ENCODE measurements at regions not wholly inside any gene's neighbourhood (a gene's known extent, or its start where the extent isn't known, plus 50 kb on each side); places are given as distances from the start of the nearest gene placed in this dataset.

- dilution Hi-C loops (cut with MboI; ENCODE audit: extremely low pct_ligation_motif_present, low sequenced_read_pairs): no loop called here
- peaks cover 16% of the 10 kb centered on the region for H3K4me1 ChIP-seq (ENCODE audit: control insufficient read depth, extremely low read depth, insufficient read depth, low read length)
- H3K4me2 ChIP-seq (ENCODE audit: control insufficient read depth, extremely low read depth, insufficient read depth, low read depth, low read length): no peak overlapping the region
- no peak overlapping the region for H2AFZ ChIP-seq (ENCODE audit: control insufficient read depth, low read length)
- H3K4me3 ChIP-seq (ENCODE audit: control insufficient read depth in 2 of 3, extremely low read depth in 1 of 3, insufficient read depth in 2 of 3, low read depth in 1 of 3, low read length in 3 of 3): no peak overlapping the region
- H3K9me1 ChIP-seq (ENCODE audit: control insufficient read depth, extremely low read depth, insufficient read depth, low read length): no peaks in the 10 kb centered on the region
- TF ChIP-seq CTCF (optimal IDR thresholded peaks at IDR 0.05 in 1 of 3, IDR thresholded peaks at IDR 0.05 in 1 of 3, conservative IDR thresholded peaks at IDR 0.05 in 1 of 3; ENCODE audit: extremely low read depth in 1 of 3, insufficient read depth in 2 of 3, low read length in 3 of 3): no peak
- no peak for TF ChIP-seq EZH2 (IDR thresholded peaks at IDR 0.05; ENCODE audit: low read length)
- no peaks in the 10 kb centered on the region for H3K9me3 ChIP-seq (ENCODE audit: control insufficient read depth, low read depth, low read length)
- FAIRE-seq (no peak), DNase-seq (ENCODE audit: low read depth, low spot score) (no peak)
- H3K79me2 ChIP-seq (ENCODE audit: control insufficient read depth, insufficient read depth, low read length): peaks cover 4% of the 10 kb centered on the region
- H3K27me3 ChIP-seq (ENCODE audit: control insufficient read depth, extremely low read depth, insufficient read depth, low read length): no peaks in the 10 kb centered on the region
- no peaks in the 10 kb centered on the region for H3K36me3 ChIP-seq (ENCODE audit: control insufficient read depth in 2 of 2, extremely low read depth in 1 of 2, insufficient read depth in 2 of 2, low read length in 2 of 2)
- no peak overlapping the region for H3K9ac ChIP-seq (ENCODE audit: control insufficient read depth, extremely low read depth, insufficient read depth, low read length)
- H3K27ac ChIP-seq (ENCODE audit: control insufficient read depth, insufficient read depth, low read length): no peak overlapping the region
- no peaks in the 10 kb centered on the region for H4K20me1 ChIP-seq (ENCODE audit: control insufficient read depth, extremely low read depth, insufficient read depth, low read length)
These were observed 382.0 kb downstream of the RAPGEF2 start for GRCh38 chr4:159484864-159485263.

DNA sequence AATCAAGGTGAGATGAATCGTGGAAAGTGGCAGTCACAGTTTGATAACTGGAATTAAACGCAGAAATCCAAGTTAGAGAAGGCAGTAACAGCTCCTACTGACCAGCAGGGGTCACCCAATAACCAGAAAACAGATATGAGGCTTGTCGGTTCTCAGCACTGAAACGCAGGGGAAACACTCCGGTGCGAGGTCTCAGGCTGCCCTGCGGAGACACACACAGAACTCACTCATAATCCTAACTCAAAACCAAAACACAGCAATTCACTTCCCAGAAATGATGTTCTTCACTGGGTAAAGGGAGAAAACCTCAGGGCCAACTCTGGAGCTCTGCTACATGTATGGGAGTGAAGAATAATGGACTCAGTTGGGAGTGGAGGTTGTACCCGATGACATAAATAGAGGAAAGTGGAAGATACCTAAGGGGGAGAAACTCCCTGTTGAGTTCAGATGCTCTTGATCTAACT lies 384.4 kb downstream of the RAPGEF2 start:
- FAIRE-seq (peak; percentile 65), DNase-seq (ENCODE audit: low read depth, low spot score) (no peak)
- Histone ChIP-seq H2AFZ (ENCODE audit: control insufficient read depth, low read length) (peak overlapping the region; percentile 38), H3K9me3 (ENCODE audit: control insufficient read depth, low read depth, low read length) (no peaks in the 10 kb centered on the region), H3K9me1 (ENCODE audit: control insufficient read depth, extremely low read depth, insufficient read depth, low read length) (no peaks in the 10 kb centered on the region), H3K36me3 (ENCODE audit: control insufficient read depth in 2 of 2, extremely low read depth in 1 of 2, insufficient read depth in 2 of 2, low read length in 2 of 2) (no peaks in the 10 kb centered on the region), H3K27ac (ENCODE audit: control insufficient read depth, insufficient read depth, low read length) (no peak overlapping the region), H3K79me2 (ENCODE audit: control insufficient read depth, insufficient read depth, low read length) (peaks cover 6% of the 10 kb centered on the region), H3K9ac (ENCODE audit: control insufficient read depth, extremely low read depth, insufficient read depth, low read length) (no peak overlapping the region), H4K20me1 (ENCODE audit: control insufficient read depth, extremely low read depth, insufficient read depth, low read length) (no peaks in the 10 kb centered on the region), H3K4me1 (ENCODE audit: control insufficient read depth, extremely low read depth, insufficient read depth, low read length) (peaks cover 15% of the 10 kb centered on the region), H3K4me2 (ENCODE audit: control insufficient read depth, extremely low read depth, insufficient read depth, low read depth, low read length) (peak overlapping the region; percentile 64), H3K27me3 (ENCODE audit: control insufficient read depth, extremely low read depth, insufficient read depth, low read length) (no peaks in the 10 kb centered on the region), H3K4me3 (ENCODE audit: control insufficient read depth in 2 of 3, extremely low read depth in 1 of 3, insufficient read depth in 2 of 3, low read depth in 1 of 3, low read length in 3 of 3) (no peak overlapping the region)
- TF ChIP-seq EZH2 (IDR thresholded peaks at IDR 0.05; ENCODE audit: low read length): no peak
- peak; percentile 66 to 92 (median 81) for TF ChIP-seq CTCF (optimal IDR thresholded peaks at IDR 0.05 in 1 of 3, IDR thresholded peaks at IDR 0.05 in 1 of 3, conservative IDR thresholded peaks at IDR 0.05 in 1 of 3; ENCODE audit: extremely low read depth in 1 of 3, insufficient read depth in 2 of 3, low read length in 3 of 3)
- dilution Hi-C loops (cut with MboI; ENCODE audit: extremely low pct_ligation_motif_present, low sequenced_read_pairs): no loop called here

Measured in keratinocyte (primary cell).